A673 (cell line): ENCODE measurements at regions not wholly inside any gene's neighbourhood (a gene's known extent, or its start where the extent isn't known, plus 50 kb on each side); places are given as distances from the start of the nearest gene placed in this dataset.

Source experiments
- CTCF ChIP-seq: fragments of 300-800, 200-600 bp; sonication (generic); conservative IDR thresholded peaks from 2 replicates; pipeline ENCODE4 v1.5.1; 2017; ENCODE audit warnings: low read depth, mild to moderate bottlenecking, antibody characterized with exemption, low read length, moderate library complexity, mixed read lengths
- EZH2 ChIP-seq: fragments of 200-600 bp; sonication (generic); IDR thresholded peaks from 2 replicates; pipeline ENCODE4 v1.6.1; 2017; ENCODE audit warnings: borderline replicate concordance, low read depth, mild to moderate bottlenecking, mixed read lengths, antibody characterized with exemption, low read length; ENCODE audit not compliant: poor library complexity, severe bottlenecking

DNA sequence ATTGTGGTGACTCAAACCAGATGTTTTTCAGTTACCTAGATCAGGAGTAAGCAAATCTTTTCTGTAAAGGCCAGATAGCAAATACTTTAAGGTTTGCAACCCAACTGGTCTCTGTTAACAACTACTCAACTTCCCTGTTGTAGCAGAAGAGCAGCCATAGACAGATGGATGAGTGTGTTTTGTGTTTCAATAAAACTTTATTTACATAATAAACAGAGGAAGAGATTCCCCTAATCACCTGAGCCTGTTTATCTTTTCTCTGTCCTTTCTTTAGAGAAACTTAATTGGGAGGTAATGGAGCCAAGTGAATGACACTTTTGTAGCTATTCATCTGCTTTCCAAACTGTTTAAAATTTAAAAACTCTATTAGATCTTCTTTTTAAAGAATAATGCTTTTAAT, 365.1 kb downstream of the IPO8 start:
- TF ChIP-seq CTCF = no peak
- no peak for TF ChIP-seq EZH2
